ENCODE measurements at regions not wholly inside any gene's neighbourhood (a gene's known extent, or its start where the extent isn't known, plus 50 kb on each side); places are given as distances from the start of the nearest gene placed in this dataset.

DNA sequence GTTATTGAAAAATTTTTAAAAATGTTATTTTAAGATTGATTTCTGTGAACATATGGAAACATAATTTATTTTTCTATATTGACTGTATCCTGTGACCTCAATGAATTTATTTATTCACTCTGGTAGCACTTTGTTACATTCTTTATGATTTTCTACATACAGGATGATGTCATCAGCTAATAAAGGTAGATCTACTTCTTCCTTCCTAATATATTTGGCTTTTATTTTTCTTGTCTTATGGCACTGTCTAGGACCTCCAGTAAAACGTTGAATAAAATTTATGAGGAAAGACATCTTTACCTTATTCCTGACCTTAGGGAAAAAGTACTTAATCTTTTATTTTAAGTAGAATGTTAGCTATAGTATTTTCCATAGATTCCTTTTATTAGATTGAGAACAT lies 78.8 kb upstream of the MAF start:
- intact Hi-C loops (cut with micrococcal nuclease), result no loop called here
- ATAC-seq, result no peak
- ChIA-PET CTCF (no interaction called here), POLR2A (interaction anchor here (0.7 kb wide), 1 partner anchor 8 kb away, joined by 3 read pairs; no protein-coding TSS in a partner anchor)
- no peak overlapping the region for H3K27ac Mint-ChIP-seq
- no peak for DNase-seq
- TF ChIP-seq, protein P1, sequence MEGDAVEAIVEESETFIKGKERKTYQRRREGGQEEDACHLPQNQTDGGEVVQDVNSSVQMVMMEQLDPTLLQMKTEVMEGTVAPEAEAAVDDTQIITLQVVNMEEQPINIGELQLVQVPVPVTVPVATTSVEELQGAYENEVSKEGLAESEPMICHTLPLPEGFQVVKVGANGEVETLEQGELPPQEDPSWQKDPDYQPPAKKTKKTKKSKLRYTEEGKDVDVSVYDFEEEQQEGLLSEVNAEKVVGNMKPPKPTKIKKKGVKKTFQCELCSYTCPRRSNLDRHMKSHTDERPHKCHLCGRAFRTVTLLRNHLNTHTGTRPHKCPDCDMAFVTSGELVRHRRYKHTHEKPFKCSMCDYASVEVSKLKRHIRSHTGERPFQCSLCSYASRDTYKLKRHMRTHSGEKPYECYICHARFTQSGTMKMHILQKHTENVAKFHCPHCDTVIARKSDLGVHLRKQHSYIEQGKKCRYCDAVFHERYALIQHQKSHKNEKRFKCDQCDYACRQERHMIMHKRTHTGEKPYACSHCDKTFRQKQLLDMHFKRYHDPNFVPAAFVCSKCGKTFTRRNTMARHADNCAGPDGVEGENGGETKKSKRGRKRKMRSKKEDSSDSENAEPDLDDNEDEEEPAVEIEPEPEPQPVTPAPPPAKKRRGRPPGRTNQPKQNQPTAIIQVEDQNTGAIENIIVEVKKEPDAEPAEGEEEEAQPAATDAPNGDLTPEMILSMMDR (IDR thresholded peaks at IDR 0.05), result no peak
- no peaks in the 10 kb centered on the region for H3K4me1 Mint-ChIP-seq (ENCODE audit: low read depth)
- no peak overlapping the region for H3K4me3 Mint-ChIP-seq
- H3K9me3 Mint-ChIP-seq, result no peaks in the 10 kb centered on the region
- H3K27me3 Mint-ChIP-seq, result peaks cover 1% of the 10 kb centered on the region
- no peaks in the 10 kb centered on the region for H3K36me3 Mint-ChIP-seq (ENCODE audit: low read depth)

DNA sequence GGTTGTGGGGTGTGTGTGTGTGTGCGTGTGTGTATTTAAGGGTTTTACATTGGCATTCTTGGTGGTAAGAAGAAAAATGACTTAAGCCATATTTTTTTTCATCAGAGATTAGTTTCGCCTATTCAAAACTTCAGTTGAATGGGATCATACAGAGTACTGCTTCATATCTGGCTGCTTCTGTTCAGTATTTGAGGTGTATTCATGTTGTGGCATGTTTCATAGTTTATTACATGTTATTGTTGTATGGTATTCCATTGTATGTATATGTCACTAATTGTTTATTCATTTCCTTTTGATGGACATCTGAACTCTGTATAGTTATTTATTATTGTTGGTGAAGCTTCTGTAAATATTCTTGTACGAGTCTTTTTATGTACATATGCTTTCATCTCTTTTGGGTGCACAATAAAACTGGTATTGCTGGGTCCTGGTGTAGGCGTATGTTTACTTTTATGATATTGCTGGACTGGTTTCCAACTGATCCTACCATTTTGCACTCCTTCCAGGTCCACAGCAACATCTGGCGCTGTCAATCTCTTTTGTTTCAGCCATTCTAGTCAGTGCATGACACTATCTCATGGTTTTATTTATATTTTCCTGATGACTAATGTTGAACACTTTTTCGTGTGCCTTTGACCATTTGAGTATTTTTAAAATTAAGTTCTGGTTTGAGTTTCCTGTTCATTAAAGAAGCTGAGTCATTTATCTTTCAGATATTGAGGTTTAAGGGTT lies 77.4 kb upstream of the MAF start:
- Mint-ChIP-seq H3K4me1 (ENCODE audit: low read depth) (no peaks in the 10 kb centered on the region), H3K27ac (no peak overlapping the region), H3K9me3 (no peaks in the 10 kb centered on the region), H3K27me3 (peaks cover 1% of the 10 kb centered on the region), H3K4me3 (no peak overlapping the region), H3K36me3 (ENCODE audit: low read depth) (no peaks in the 10 kb centered on the region)
- DNase-seq (no peak), ATAC-seq (no peak)
- ChIA-PET CTCF (no interaction called here), POLR2A (no interaction called here)
- TF ChIP-seq, protein P1 (IDR thresholded peaks at IDR 0.05), result no peak
- intact Hi-C loops (cut with micrococcal nuclease), result no loop called here

DNA sequence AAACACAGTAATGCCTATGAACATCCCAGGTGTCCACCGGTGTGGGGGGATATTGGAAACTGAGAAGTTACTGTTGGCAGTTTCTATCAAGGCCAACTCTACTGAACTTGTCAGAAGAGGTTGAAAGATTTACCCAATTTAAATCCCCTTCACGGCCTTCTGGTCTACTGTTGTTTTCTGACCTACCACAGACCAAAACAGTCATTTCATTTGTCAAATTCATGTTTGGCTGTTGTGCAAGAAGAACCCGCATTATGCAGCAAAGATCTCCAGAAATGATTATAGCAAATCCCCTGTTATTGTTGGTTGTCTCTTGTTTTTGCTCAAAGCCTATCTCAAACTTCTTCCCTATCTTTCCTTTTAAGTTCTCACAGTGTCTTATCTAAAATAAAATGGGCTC lies 73.1 kb upstream of the MAF start:
- ChIA-PET CTCF (no interaction called here), POLR2A (no interaction called here)
- no peak overlapping the region for H3K27ac Mint-ChIP-seq
- TF ChIP-seq, protein P1 (IDR thresholded peaks at IDR 0.05), result no peak
- H3K4me1 Mint-ChIP-seq (ENCODE audit: low read depth), result no peaks in the 10 kb centered on the region
- no peak overlapping the region for H3K4me3 Mint-ChIP-seq
- DNase-seq (no peak), ATAC-seq (no peak)
- H3K36me3 Mint-ChIP-seq (ENCODE audit: low read depth), result no peaks in the 10 kb centered on the region
- H3K27me3 Mint-ChIP-seq, result peaks cover 1% of the 10 kb centered on the region
- peaks cover 3% of the 10 kb centered on the region for H3K9me3 Mint-ChIP-seq
- intact Hi-C loops (cut with micrococcal nuclease), result no loop called here

DNA sequence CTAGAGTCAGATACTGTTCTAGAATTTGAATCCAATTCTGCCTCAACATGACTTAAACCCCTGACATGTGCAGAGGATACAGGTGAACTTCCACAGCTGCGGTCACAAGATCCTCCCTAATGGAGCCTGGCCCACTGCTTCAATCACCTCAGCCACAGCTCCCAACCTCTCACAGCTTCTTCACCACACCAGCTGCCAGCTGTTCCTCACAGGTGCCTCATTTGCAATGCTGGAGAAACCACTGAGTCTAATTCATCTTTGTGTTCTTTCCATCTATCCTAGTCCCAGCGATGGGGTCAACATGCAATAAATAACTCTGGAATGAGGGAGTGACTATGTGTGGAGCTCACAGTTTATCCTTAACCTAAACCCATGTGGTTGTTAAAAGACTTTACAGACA lies 72.0 kb upstream of the MAF start:
- Mint-ChIP-seq H3K27me3 (peaks cover 1% of the 10 kb centered on the region), H3K4me3 (no peak overlapping the region), H3K36me3 (ENCODE audit: low read depth) (no peaks in the 10 kb centered on the region), H3K27ac (no peak overlapping the region), H3K9me3 (peaks cover 4% of the 10 kb centered on the region), H3K4me1 (ENCODE audit: low read depth) (no peaks in the 10 kb centered on the region)
- CTCF ChIA-PET, result no interaction called here
- TF ChIP-seq, protein P1 (IDR thresholded peaks at IDR 0.05), result no peak
- intact Hi-C loops (cut with micrococcal nuclease), result no loop called here
- DNase-seq (no peak), ATAC-seq (no peak)
- POLR2A ChIA-PET, result no interaction called here

DNA sequence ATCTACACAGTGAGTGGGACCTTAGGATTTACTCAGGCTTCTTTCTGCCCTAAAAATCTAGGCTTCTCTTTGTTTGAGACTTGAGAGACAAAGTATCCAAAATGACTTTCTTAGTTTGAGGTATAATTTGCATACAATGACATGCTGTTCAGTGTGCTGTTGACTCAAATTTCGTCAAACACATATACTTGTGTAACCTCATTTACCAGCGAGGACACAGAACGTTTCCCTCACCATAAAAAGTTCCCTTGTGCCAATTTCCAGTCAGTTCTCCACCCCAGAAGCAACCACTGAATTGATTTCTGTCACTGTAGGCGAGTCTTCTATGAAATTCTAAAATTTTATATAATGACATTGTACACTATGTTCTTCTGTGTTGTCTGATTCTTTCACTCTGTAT lies 68.0 kb upstream of the MAF start:
- TF ChIP-seq, protein P1 (IDR thresholded peaks at IDR 0.05), result no peak
- intact Hi-C loops (cut with micrococcal nuclease), result no loop called here
- DNase-seq, result no peak
- CTCF ChIA-PET, result no interaction called here
- POLR2A ChIA-PET, result no interaction called here
- Mint-ChIP-seq H3K36me3 (ENCODE audit: low read depth) (no peaks in the 10 kb centered on the region), H3K27me3 (peaks cover 6% of the 10 kb centered on the region), H3K9me3 (peaks cover 4% of the 10 kb centered on the region), H3K4me1 (ENCODE audit: low read depth) (no peaks in the 10 kb centered on the region), H3K27ac (no peak overlapping the region), H3K4me3 (no peak overlapping the region)
- ATAC-seq, result no peak
